Esophagus squamous epithelium (tissue), 4 donors: ENCODE measurements at regions not wholly inside any gene's neighbourhood (a gene's known extent, or its start where the extent isn't known, plus 50 kb on each side); places are given as distances from the start of the nearest gene placed in this dataset.

Experiments used
- CTCF ChIP-seq, 6 experiments: fragments of 450-650 bp in 4 of 6; fragments of 200-600 bp in 2 of 6; sonication (generic) in 2 of 6; IDR thresholded peaks; one replicate each; pipeline ENCODE4 v1.5.1; 2016 to 2019; ENCODE audit warnings: antibody characterized with exemption in 6 of 6, mild to moderate bottlenecking in 4 of 6, moderate library complexity in 4 of 6
- POLR2A ChIP-seq, 4 donors: fragments of 450-650 bp; IDR thresholded peaks; one replicate each; pipeline ENCODE4 v1.6.1; 2017; ENCODE audit warnings: antibody characterized with exemption in 4 of 4, mild to moderate bottlenecking in 4 of 4, moderate library complexity in 3 of 4

- no peak for TF ChIP-seq CTCF (IDR thresholded peaks at IDR 0.05)
- no peak for TF ChIP-seq POLR2A (IDR thresholded peaks at IDR 0.05)
Measured at GRCh38 chr5:27312291-27312893, 274.0 kb upstream of the CDH9 start.
